Neural progenitor cell (in vitro differentiated cells): ENCODE measurements at regions not wholly inside any gene's neighbourhood (a gene's known extent, or its start where the extent isn't known, plus 50 kb on each side); places are given as distances from the start of the nearest gene placed in this dataset.

Experiments
- DNase-seq: peaks from one replicate; pipeline ENCODE4 v3.0.0-alpha.2; 2016; ENCODE audit warnings: low spot score
- H2AFZ ChIP-seq: fragments of 200-600 bp; sonication (generic); replicated peaks from 2 replicates; pipeline ENCODE4 v1.6.1; 2016; ENCODE audit warnings: antibody characterized with exemption
- H3F3A ChIP-seq: fragments of 200-600 bp; sonication (generic); 2 replicates; pipeline ENCODE4 v1.6.1; 2016; ENCODE audit warnings: antibody characterized with exemption, low read depth
- H3K27ac ChIP-seq: fragments of 200-600 bp; sonication (generic); 2 replicates; pipeline ENCODE4 v1.5.1; 2016; ENCODE audit warnings: mild to moderate bottlenecking
- H3K27me3 ChIP-seq: fragments of 200-600 bp; sonication (generic); 2 replicates; pipeline ENCODE4 v1.6.1; 2016; ENCODE audit warnings: mild to moderate bottlenecking, moderate library complexity
- H3K36me3 ChIP-seq: fragments of 200-600 bp; sonication (generic); 2 replicates; pipeline ENCODE4 v1.5.1; 2016
- H3K4me1 ChIP-seq: fragments of 200-600 bp; sonication (generic); 2 replicates; pipeline ENCODE4 v1.6.1; 2016; ENCODE audit warnings: mixed run types
- H3K4me2 ChIP-seq: fragments of 200-600 bp; sonication (generic); 2 replicates; pipeline ENCODE4 v1.6.1; 2016
- H3K4me3 ChIP-seq: fragments of 200-600 bp; sonication (generic); 2 replicates; pipeline ENCODE4 v1.5.1; 2016
- H3K79me2 ChIP-seq: fragments of 200-600 bp; sonication (generic); 2 replicates; pipeline ENCODE4 v1.6.1; 2016; ENCODE audit warnings: low read depth
- H3K9ac ChIP-seq: fragments of 200-600 bp; sonication (generic); 2 replicates; pipeline ENCODE4 v1.6.1; 2016
- H3K9me3 ChIP-seq: fragments of 200-600 bp; sonication (generic); 2 replicates; pipeline ENCODE4 v1.5.1; 2016; ENCODE audit warnings: low read depth
- H4K20me1 ChIP-seq: fragments of 200-600 bp; sonication (generic); 2 replicates; pipeline ENCODE4 v1.6.1; 2016; ENCODE audit warnings: low read depth
- H3K27ac Mint-ChIP-seq: 3 replicates; pipeline ENCODE4 v1.8.0; 2021; ENCODE audit warnings: mixed read lengths
- H3K27me3 Mint-ChIP-seq: 2 replicates; pipeline ENCODE4 v1.8.0; 2022; ENCODE audit warnings: low read depth, mild to moderate bottlenecking, inconsistent platforms, moderate library complexity, mixed read lengths; ENCODE audit not compliant: insufficient read depth
- H3K36me3 Mint-ChIP-seq: 3 replicates; pipeline ENCODE4 v1.8.0; 2021; ENCODE audit warnings: mixed read lengths
- H3K4me1 Mint-ChIP-seq: 3 replicates; pipeline ENCODE4 v1.8.0; 2021; ENCODE audit warnings: mixed read lengths
- H3K4me3 Mint-ChIP-seq: 3 replicates; pipeline ENCODE4 v1.8.0; 2021; ENCODE audit warnings: mild to moderate bottlenecking, moderate library complexity, mixed read lengths
- H3K9me3 Mint-ChIP-seq: 3 replicates; pipeline ENCODE4 v1.8.0; 2020; ENCODE audit warnings: mixed read lengths
- EZH2 ChIP-seq: fragments of 200-600 bp; sonication (generic); IDR thresholded peaks from 2 replicates; pipeline ENCODE4 v1.6.1; 2017; ENCODE audit warnings: antibody characterized with exemption, mild to moderate bottlenecking, moderate library complexity
- EZH2phosphoT487 ChIP-seq: fragments of 200-600 bp; sonication (generic); IDR thresholded peaks from 2 replicates; pipeline ENCODE4 v1.6.1; 2017; ENCODE audit warnings: antibody characterized with exemption
- TF ChIP-seq, protein P1 (sequence below): fragments of 200-600 bp; sonication (generic); IDR thresholded peaks from 2 replicates; pipeline ENCODE4 v1.5.1; 2017; ENCODE audit warnings: antibody characterized with exemption, mild to moderate bottlenecking

DNA sequence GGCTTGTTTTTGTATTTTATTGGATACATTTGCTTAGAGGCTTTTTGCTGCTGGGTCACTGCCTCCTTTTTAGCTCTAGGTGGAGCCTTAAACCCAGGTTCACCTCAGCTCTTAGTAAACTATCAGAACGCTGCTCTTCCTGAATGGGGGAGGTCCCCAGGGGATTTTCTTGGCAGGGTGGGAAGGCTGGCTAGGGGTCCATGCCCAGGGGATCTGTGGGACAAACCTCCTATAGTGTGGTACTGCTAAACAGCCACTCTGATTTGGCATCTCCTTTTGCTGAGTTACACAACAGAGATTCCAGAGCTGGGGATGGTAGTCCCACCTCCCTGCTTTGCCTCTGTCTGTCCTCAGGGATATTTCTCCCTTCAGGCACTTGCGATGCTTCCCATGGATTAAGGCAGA, 204.9 kb downstream of the ZIC5 start:
- no peaks in the 10 kb centered on the region for H3K9me3 ChIP-seq
- no peak overlapping the region for H3K27ac Mint-ChIP-seq
- H3F3A ChIP-seq = peaks cover 24% of the 10 kb centered on the region
- peak overlapping the region; percentile 31 for H3K27ac ChIP-seq
- no peak overlapping the region for H3K4me3 ChIP-seq
- H3K27me3 Mint-ChIP-seq = peaks cover 13% of the 10 kb centered on the region
- H3K36me3 Mint-ChIP-seq = peaks cover 68% of the 10 kb centered on the region
- H2AFZ ChIP-seq = no peak overlapping the region
- peaks cover 7% of the 10 kb centered on the region for H3K4me1 Mint-ChIP-seq
- H3K9ac ChIP-seq = no peak overlapping the region
- peak; percentile 67 for DNase-seq
- peaks cover 12% of the 10 kb centered on the region for H3K79me2 ChIP-seq
- peaks cover 74% of the 10 kb centered on the region for H3K9me3 Mint-ChIP-seq
- H4K20me1 ChIP-seq = no peaks in the 10 kb centered on the region
- no peaks in the 10 kb centered on the region for H3K36me3 ChIP-seq
- no peaks in the 10 kb centered on the region for H3K27me3 ChIP-seq
- H3K4me2 ChIP-seq = peak overlapping the region; percentile 29
- TF ChIP-seq, protein P1, sequence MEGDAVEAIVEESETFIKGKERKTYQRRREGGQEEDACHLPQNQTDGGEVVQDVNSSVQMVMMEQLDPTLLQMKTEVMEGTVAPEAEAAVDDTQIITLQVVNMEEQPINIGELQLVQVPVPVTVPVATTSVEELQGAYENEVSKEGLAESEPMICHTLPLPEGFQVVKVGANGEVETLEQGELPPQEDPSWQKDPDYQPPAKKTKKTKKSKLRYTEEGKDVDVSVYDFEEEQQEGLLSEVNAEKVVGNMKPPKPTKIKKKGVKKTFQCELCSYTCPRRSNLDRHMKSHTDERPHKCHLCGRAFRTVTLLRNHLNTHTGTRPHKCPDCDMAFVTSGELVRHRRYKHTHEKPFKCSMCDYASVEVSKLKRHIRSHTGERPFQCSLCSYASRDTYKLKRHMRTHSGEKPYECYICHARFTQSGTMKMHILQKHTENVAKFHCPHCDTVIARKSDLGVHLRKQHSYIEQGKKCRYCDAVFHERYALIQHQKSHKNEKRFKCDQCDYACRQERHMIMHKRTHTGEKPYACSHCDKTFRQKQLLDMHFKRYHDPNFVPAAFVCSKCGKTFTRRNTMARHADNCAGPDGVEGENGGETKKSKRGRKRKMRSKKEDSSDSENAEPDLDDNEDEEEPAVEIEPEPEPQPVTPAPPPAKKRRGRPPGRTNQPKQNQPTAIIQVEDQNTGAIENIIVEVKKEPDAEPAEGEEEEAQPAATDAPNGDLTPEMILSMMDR = peak; percentile 62
- TF ChIP-seq EZH2 = no peak
- no peak for TF ChIP-seq EZH2phosphoT487
- H3K4me1 ChIP-seq = peaks cover 29% of the 10 kb centered on the region
- H3K4me3 Mint-ChIP-seq = no peak overlapping the region

DNA sequence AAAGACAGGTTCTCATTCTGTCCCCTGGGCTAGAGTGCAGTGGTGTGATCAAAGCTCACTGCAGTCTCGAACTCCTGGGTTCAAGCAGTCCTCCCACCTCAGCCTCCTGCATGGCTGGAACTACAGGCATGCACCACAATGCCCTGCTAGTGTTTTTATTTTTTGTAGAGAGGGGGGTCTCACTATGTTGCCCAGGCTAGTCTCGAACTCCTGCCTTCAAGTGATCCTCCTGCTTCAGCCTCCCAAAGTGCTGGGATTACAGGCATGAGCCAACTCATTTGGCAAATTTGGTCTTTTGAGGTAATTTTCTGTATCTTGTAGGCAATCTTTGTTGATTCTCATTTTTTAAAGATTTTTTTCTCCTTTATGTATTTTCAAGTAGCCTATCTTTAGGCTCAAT, 205.7 kb downstream of the ZIC5 start:
- H3F3A ChIP-seq = peaks cover 24% of the 10 kb centered on the region
- no peak overlapping the region for H2AFZ ChIP-seq
- no peak overlapping the region for H3K4me2 ChIP-seq
- Mint-ChIP-seq H3K9me3 (peaks cover 77% of the 10 kb centered on the region), H3K4me3 (no peak overlapping the region), H3K36me3 (peaks cover 68% of the 10 kb centered on the region), H3K27ac (no peak overlapping the region), H3K4me1 (peaks cover 7% of the 10 kb centered on the region), H3K27me3 (peaks cover 13% of the 10 kb centered on the region)
- no peaks in the 10 kb centered on the region for H4K20me1 ChIP-seq
- H3K79me2 ChIP-seq = peaks cover 12% of the 10 kb centered on the region
- no peak overlapping the region for H3K27ac ChIP-seq
- no peaks in the 10 kb centered on the region for H3K27me3 ChIP-seq
- peaks cover 29% of the 10 kb centered on the region for H3K4me1 ChIP-seq
- H3K9me3 ChIP-seq = peaks cover 2% of the 10 kb centered on the region
- no peak for DNase-seq
- H3K9ac ChIP-seq = no peak overlapping the region
- H3K4me3 ChIP-seq = no peak overlapping the region
- TF ChIP-seq EZH2 (no peak), EZH2phosphoT487 (no peak)
- TF ChIP-seq, protein P1 = no peak
- H3K36me3 ChIP-seq = peaks cover 3% of the 10 kb centered on the region

DNA sequence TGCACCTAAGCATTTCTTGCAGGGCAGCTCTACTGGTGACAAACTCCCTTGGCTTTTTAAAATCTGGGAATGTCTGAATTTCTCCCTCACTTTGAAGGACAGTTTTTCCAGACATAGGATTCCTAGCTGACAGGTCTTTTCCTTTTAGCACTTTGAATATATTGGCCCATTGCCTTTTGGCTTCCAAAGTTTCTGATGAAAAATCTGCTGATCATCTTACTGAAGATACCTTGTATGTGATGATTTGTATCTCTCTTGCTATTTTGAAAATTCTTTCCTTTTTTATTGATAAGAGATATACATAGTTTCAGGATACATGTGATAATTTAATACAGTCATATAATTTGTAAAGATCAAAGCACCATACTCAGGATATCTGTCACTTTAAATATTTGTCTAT, 211.1 kb downstream of the ZIC5 start:
- Histone ChIP-seq H3K9me3 (peaks cover 10% of the 10 kb centered on the region), H3F3A (no peaks in the 10 kb centered on the region), H2AFZ (no peak overlapping the region), H3K4me1 (no peaks in the 10 kb centered on the region), H3K27ac (no peak overlapping the region), H3K79me2 (peaks cover 4% of the 10 kb centered on the region), H3K4me2 (no peak overlapping the region), H3K27me3 (no peaks in the 10 kb centered on the region), H3K9ac (no peak overlapping the region), H4K20me1 (no peaks in the 10 kb centered on the region), H3K36me3 (peaks cover 6% of the 10 kb centered on the region), H3K4me3 (no peak overlapping the region)
- Mint-ChIP-seq H3K27me3 (peaks cover 14% of the 10 kb centered on the region), H3K4me3 (no peak overlapping the region), H3K36me3 (peaks cover 72% of the 10 kb centered on the region), H3K4me1 (peaks cover 23% of the 10 kb centered on the region), H3K27ac (no peak overlapping the region), H3K9me3 (peaks cover 72% of the 10 kb centered on the region)
- TF ChIP-seq EZH2phosphoT487 (no peak), EZH2 (no peak)
- TF ChIP-seq, protein P1 = no peak
- DNase-seq = no peak
